ENCODE measurements at regions not wholly inside any gene's neighbourhood (a gene's known extent, or its start where the extent isn't known, plus 50 kb on each side); places are given as distances from the start of the nearest gene placed in this dataset.

- no peak for TF ChIP-seq MAX (CRISPR knock-in tag; IDR thresholded peaks at IDR 0.05)
- no peak for TF ChIP-seq ETV6 (CRISPR knock-in tag; IDR thresholded peaks at IDR 0.05)
- TF ChIP-seq, protein P1, sequence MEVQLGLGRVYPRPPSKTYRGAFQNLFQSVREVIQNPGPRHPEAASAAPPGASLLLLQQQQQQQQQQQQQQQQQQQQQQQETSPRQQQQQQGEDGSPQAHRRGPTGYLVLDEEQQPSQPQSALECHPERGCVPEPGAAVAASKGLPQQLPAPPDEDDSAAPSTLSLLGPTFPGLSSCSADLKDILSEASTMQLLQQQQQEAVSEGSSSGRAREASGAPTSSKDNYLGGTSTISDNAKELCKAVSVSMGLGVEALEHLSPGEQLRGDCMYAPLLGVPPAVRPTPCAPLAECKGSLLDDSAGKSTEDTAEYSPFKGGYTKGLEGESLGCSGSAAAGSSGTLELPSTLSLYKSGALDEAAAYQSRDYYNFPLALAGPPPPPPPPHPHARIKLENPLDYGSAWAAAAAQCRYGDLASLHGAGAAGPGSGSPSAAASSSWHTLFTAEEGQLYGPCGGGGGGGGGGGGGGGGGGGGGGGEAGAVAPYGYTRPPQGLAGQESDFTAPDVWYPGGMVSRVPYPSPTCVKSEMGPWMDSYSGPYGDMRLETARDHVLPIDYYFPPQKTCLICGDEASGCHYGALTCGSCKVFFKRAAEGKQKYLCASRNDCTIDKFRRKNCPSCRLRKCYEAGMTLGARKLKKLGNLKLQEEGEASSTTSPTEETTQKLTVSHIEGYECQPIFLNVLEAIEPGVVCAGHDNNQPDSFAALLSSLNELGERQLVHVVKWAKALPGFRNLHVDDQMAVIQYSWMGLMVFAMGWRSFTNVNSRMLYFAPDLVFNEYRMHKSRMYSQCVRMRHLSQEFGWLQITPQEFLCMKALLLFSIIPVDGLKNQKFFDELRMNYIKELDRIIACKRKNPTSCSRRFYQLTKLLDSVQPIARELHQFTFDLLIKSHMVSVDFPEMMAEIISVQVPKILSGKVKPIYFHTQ (CRISPR knock-in tag; IDR thresholded peaks at IDR 0.05) = no peak
- TF ChIP-seq HMGA2 (CRISPR knock-in tag; IDR thresholded peaks at IDR 0.05) = no peak
- TF ChIP-seq ZNF219 (CRISPR knock-in tag; IDR thresholded peaks at IDR 0.05; ENCODE audit: borderline replicate concordance) = no peak
- no peak for TF ChIP-seq ZNF281 (CRISPR knock-in tag; IDR thresholded peaks at IDR 0.05)
- TF ChIP-seq TCF7 (CRISPR knock-in tag; IDR thresholded peaks at IDR 0.05; ENCODE audit: low read depth) = no peak
- H3K4me3 Mint-ChIP-seq = no peak overlapping the region
- DNase-seq (ENCODE audit: low spot score) (no peak), ATAC-seq (no peak)
- peaks cover 31% of the 10 kb centered on the region for H3K36me3 Mint-ChIP-seq
- H3K4me1 Mint-ChIP-seq = no peaks in the 10 kb centered on the region
- H3K27me3 Mint-ChIP-seq (ENCODE audit: low read depth) = no peaks in the 10 kb centered on the region
- peaks cover 19% of the 10 kb centered on the region for H3K9me3 Mint-ChIP-seq
- no peak overlapping the region for H3K27ac Mint-ChIP-seq
- ChIA-PET CTCF (no interaction called here), POLR2A (no interaction called here)
Measured at GRCh38 chr12:125540580-125541204, 475.5 kb downstream of the AACS start.

DNA sequence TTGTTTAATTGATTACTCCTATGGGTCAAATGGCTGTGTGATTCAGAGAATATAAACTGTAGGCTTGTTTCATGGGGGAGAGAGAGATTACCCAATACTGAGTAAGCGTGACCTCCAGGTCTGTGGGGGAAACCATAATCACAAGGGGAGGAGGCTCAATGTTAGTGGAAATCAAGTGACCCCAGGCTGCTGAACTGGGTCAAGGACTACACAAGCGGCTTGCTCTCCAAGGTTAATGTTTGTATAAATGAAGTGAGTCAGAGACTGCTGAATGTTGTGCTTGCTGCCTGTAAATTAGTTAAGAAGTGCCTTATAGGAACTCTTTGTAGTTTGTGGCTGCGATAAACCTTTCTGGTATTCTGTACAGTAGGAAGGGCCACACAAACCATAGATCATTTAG lies 479.7 kb downstream of the AACS start:
- Mint-ChIP-seq H3K36me3 (peaks cover 29% of the 10 kb centered on the region), H3K9me3 (peaks cover 21% of the 10 kb centered on the region), H3K4me1 (no peaks in the 10 kb centered on the region), H3K4me3 (no peak overlapping the region), H3K27me3 (ENCODE audit: low read depth) (no peaks in the 10 kb centered on the region), H3K27ac (no peak overlapping the region)
- POLR2A ChIA-PET = no interaction called here
- CTCF ChIA-PET = no interaction called here
- no peak for DNase-seq (ENCODE audit: low spot score)
- ATAC-seq = no peak
- TF ChIP-seq GABPB1 (CRISPR knock-in tag; IDR thresholded peaks at IDR 0.05) (no peak), ELF4 (CRISPR knock-in tag; IDR thresholded peaks at IDR 0.05; ENCODE audit: low read depth) (no peak), TEAD4 (CRISPR knock-in tag; IDR thresholded peaks at IDR 0.05) (no peak), ZNF219 (CRISPR knock-in tag; IDR thresholded peaks at IDR 0.05; ENCODE audit: borderline replicate concordance) (no peak), KAT7 (CRISPR knock-in tag; IDR thresholded peaks at IDR 0.05; ENCODE audit: borderline replicate concordance) (no peak), PRDM15 (CRISPR knock-in tag; IDR thresholded peaks at IDR 0.05) (no peak), HMGA2 (CRISPR knock-in tag; IDR thresholded peaks at IDR 0.05) (no peak), GTF2I (CRISPR knock-in tag; conservative IDR thresholded peaks at IDR 0.05) (no peak), STAT6 (CRISPR knock-in tag; conservative IDR thresholded peaks at IDR 0.05; ENCODE audit: low read depth) (no peak), ZNF416 (CRISPR knock-in tag; IDR thresholded peaks at IDR 0.05) (no peak), JAZF1 (CRISPR knock-in tag; IDR thresholded peaks at IDR 0.05) (no peak), NFATC4 (CRISPR knock-in tag; IDR thresholded peaks at IDR 0.05) (no peak), RELA (CRISPR knock-in tag; IDR thresholded peaks at IDR 0.05; ENCODE audit: borderline replicate concordance) (no peak)
- TF ChIP-seq, protein P2, sequence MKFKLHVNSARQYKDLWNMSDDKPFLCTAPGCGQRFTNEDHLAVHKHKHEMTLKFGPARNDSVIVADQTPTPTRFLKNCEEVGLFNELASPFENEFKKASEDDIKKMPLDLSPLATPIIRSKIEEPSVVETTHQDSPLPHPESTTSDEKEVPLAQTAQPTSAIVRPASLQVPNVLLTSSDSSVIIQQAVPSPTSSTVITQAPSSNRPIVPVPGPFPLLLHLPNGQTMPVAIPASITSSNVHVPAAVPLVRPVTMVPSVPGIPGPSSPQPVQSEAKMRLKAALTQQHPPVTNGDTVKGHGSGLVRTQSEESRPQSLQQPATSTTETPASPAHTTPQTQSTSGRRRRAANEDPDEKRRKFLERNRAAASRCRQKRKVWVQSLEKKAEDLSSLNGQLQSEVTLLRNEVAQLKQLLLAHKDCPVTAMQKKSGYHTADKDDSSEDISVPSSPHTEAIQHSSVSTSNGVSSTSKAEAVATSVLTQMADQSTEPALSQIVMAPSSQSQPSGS (CRISPR knock-in tag; IDR thresholded peaks at IDR 0.05; ENCODE audit: borderline replicate concordance, low read depth) = no peak
- TF ChIP-seq, protein P3, sequence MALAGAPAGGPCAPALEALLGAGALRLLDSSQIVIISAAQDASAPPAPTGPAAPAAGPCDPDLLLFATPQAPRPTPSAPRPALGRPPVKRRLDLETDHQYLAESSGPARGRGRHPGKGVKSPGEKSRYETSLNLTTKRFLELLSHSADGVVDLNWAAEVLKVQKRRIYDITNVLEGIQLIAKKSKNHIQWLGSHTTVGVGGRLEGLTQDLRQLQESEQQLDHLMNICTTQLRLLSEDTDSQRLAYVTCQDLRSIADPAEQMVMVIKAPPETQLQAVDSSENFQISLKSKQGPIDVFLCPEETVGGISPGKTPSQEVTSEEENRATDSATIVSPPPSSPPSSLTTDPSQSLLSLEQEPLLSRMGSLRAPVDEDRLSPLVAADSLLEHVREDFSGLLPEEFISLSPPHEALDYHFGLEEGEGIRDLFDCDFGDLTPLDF (CRISPR knock-in tag; IDR thresholded peaks at IDR 0.05) = no peak
